WI38 (cell line): ENCODE measurements at regions not wholly inside any gene's neighbourhood (a gene's known extent, or its start where the extent isn't known, plus 50 kb on each side); places are given as distances from the start of the nearest gene placed in this dataset.

Source experiments
- H3K4me3 ChIP-seq: 2 replicates; pipeline ENCODE4 v1.5.1; 2011; ENCODE audit warnings: low read depth, mild to moderate bottlenecking, control low read depth, low read length
- TF ChIP-seq, protein P1 (sequence below): IDR thresholded peaks from 2 replicates; pipeline ENCODE4 v1.5.1; 2012; ENCODE audit warnings: low read depth, mild to moderate bottlenecking, control low read depth, low read length

DNA sequence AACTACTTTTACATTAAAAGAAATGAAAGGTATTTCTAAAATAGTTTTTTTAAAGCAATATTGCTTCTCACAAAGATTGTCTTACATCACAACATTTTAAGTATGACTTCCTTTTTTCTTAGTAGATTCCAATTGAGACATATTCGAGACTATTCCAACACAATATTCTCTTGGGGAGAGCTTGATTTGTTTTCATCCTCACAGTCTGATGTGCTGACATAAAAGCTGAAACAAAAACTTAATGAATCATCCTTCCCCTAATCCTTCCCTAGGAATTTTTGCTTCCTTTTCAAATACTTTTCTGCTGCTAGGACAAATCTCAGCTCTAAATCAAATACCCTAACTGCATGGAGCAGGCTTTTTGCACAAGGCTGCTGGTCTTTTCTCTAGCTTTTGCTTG lies 245.8 kb upstream of the MAP3K1 start:
- no peak overlapping the region for H3K4me3 ChIP-seq
- TF ChIP-seq, protein P1, sequence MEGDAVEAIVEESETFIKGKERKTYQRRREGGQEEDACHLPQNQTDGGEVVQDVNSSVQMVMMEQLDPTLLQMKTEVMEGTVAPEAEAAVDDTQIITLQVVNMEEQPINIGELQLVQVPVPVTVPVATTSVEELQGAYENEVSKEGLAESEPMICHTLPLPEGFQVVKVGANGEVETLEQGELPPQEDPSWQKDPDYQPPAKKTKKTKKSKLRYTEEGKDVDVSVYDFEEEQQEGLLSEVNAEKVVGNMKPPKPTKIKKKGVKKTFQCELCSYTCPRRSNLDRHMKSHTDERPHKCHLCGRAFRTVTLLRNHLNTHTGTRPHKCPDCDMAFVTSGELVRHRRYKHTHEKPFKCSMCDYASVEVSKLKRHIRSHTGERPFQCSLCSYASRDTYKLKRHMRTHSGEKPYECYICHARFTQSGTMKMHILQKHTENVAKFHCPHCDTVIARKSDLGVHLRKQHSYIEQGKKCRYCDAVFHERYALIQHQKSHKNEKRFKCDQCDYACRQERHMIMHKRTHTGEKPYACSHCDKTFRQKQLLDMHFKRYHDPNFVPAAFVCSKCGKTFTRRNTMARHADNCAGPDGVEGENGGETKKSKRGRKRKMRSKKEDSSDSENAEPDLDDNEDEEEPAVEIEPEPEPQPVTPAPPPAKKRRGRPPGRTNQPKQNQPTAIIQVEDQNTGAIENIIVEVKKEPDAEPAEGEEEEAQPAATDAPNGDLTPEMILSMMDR, result no peak

- H3K4me3 ChIP-seq, result no peak overlapping the region
- TF ChIP-seq, protein P1, result no peak
Measured at GRCh38 chr5:56569076-56569475, 246.3 kb upstream of the MAP3K1 start.

DNA sequence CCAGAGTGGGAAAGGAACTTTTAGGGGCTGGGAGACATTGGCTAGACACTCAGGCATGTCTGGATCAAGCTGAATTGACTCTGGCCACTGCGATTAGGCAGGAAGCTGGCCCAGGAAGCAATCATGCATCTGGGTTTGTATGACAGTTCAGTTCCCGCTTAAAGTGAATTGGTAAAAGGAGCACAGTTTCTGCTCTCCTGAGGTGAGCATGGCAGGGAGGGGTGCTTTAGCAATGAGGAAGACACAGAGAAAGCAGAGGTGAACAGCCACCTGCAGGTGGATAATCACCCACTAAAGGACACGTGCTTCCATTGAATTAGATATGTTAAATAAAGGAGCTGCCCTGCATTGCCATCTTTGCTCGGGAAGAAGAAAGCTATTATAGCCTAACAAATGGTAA lies 248.1 kb upstream of the MAP3K1 start:
- H3K4me3 ChIP-seq, result no peak overlapping the region
- TF ChIP-seq, protein P1, result no peak

DNA sequence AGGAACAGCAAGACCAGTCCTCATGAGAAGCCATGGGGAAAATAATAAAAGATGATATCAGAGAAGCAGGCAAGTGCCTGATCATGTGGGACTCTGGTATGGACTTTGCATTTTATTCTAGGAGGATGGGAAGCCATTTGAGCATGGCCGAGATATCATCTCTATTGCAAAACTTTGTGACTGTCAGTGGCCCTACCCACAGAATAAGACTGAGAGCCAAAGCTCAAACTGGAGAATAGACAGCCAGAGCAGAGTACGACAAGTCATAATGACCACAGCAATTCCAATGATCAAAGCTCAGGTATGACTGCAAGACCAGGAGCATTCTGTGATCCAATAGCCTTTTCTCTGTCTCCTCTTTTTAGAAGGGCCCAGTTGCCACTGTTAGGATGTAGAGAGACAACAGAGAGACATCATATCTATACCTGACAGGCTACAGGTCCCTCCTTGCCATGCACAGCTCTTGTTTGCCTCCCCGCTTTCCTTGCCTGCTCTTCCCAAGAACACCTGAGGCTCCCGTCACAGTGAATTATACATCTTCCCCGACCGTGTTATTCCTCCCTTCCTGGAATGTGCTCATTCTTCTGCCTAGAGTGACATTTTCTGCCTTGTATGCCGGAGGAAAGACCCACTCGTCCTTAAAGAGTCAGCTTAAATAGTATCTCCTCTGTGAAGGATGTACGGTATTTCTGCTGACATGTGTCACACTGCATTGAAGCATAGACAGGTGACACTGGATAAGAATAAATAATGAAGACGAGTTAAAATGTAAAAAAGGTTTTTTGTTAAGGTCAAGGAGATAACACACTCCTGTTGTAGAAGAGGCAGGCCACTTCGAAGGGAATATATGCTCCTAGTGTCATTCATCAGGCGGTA lies 248.7 kb upstream of the MAP3K1 start:
- no peak overlapping the region for H3K4me3 ChIP-seq
- TF ChIP-seq, protein P1, result no peak

DNA sequence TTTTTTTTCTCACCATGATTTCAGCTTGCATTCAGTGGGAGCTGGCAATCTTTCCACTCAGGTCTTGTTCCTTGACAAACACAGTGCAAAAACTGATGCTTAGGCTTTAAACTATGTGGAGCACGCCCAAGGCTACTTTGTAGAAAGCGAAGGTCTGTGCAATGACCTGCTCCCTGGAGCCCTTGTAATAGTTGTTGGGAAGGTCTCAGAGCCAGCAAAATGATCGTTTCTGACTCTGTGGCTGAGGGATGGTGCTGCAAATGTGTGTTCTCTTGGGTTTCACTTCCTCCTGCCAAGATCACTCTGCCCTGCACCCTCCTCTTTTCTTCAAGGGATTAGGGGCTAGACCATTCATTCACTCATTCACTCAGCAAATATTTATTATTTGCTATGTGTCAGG lies 249.7 kb upstream of the MAP3K1 start:
- TF ChIP-seq, protein P1, result no peak
- no peak overlapping the region for H3K4me3 ChIP-seq

GRCh38 chr5:56565283-56565615 lies 250.1 kb upstream of the MAP3K1 start:
- TF ChIP-seq, protein P1, result no peak
- no peak overlapping the region for H3K4me3 ChIP-seq

GRCh38 chr5:56564541-56565282 lies 250.6 kb upstream of the MAP3K1 start:
- TF ChIP-seq, protein P1, result no peak
- no peak overlapping the region for H3K4me3 ChIP-seq
